ENCODE measurements at regions not wholly inside any gene's neighbourhood (a gene's known extent, or its start where the extent isn't known, plus 50 kb on each side); places are given as distances from the start of the nearest gene placed in this dataset.

DNA sequence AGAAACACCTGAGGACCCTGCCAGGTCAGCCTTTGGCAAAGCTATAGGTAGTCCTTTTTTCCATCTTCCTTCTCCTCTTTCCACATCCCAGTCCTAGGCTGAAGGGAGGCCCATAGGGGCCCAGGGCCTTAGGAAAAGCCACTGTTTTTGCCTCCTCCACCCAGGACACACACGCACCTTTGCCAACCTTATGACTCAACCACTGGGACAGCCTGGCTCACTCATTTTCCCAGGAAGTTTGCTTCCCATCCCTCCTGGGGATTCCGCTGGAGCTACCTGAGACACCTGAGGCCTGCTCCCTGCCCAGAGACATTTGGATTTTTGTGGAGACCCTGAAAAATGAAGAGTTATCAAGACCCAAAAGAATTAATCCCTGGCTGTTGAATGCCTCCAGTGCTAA, 273.4 kb upstream of the SIX2 start:
- no peak for DNase-seq
- Histone ChIP-seq H3K27ac (no peak overlapping the region), H3K4me3 (no peak overlapping the region), H3K4me1 (replicated peaks in 1 of 2) (no peaks in the 10 kb centered on the region), H3K36me3 (replicated peaks in 1 of 2) (no peaks in the 10 kb centered on the region), H3K27me3 (peaks cover under 1% of the 10 kb centered on the region), H3K9me3 (replicated peaks in 1 of 3) (no peaks in the 10 kb centered on the region)
- TF ChIP-seq, protein P1, sequence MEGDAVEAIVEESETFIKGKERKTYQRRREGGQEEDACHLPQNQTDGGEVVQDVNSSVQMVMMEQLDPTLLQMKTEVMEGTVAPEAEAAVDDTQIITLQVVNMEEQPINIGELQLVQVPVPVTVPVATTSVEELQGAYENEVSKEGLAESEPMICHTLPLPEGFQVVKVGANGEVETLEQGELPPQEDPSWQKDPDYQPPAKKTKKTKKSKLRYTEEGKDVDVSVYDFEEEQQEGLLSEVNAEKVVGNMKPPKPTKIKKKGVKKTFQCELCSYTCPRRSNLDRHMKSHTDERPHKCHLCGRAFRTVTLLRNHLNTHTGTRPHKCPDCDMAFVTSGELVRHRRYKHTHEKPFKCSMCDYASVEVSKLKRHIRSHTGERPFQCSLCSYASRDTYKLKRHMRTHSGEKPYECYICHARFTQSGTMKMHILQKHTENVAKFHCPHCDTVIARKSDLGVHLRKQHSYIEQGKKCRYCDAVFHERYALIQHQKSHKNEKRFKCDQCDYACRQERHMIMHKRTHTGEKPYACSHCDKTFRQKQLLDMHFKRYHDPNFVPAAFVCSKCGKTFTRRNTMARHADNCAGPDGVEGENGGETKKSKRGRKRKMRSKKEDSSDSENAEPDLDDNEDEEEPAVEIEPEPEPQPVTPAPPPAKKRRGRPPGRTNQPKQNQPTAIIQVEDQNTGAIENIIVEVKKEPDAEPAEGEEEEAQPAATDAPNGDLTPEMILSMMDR (IDR thresholded peaks at IDR 0.05) = no peak
- TF ChIP-seq POLR2A (IDR thresholded peaks at IDR 0.05) = no peak
- intact Hi-C loops (cut with DNase I) = no loop called here
- 87 to 98% (median 96%) methylated on average over 2 of the region's 2 CpGs for WGBS, 4 donors

DNA sequence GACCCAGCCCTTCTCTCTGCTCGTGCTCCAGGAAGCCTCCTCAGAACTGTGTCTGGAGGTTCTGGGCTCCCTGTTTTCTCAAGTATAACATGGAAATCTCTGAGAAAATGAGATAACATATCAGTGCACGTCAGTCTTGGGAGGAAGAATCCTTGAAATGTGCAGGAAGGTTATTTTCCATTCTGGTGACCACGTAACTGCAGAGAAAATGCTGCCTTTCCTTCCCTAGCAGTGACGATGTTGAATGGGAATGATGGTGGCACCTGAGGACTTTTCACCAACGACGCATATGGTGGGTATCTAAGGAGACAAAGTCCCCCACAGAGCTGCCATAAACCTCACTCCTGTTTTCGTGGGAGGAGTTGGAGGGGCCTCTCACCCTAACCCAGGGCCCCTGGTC, 272.1 kb upstream of the SIX2 start:
- intact Hi-C loops (cut with DNase I) = no loop called here
- no peak overlapping the region for H3K27ac ChIP-seq
- H3K9me3 ChIP-seq (replicated peaks in 1 of 3) = no peaks in the 10 kb centered on the region
- no peaks in the 10 kb centered on the region for H3K4me1 ChIP-seq (replicated peaks in 1 of 2)
- H3K36me3 ChIP-seq (replicated peaks in 1 of 2) = no peaks in the 10 kb centered on the region
- TF ChIP-seq, protein P1 (IDR thresholded peaks at IDR 0.05) = no peak
- no peak for TF ChIP-seq POLR2A (IDR thresholded peaks at IDR 0.05)
- 68 to 73% (median 70%) methylated on average over 7 of the region's 7 CpGs for WGBS, 4 donors
- no peaks in the 10 kb centered on the region for H3K27me3 ChIP-seq
- DNase-seq = no peak
- H3K4me3 ChIP-seq = no peak overlapping the region

DNA sequence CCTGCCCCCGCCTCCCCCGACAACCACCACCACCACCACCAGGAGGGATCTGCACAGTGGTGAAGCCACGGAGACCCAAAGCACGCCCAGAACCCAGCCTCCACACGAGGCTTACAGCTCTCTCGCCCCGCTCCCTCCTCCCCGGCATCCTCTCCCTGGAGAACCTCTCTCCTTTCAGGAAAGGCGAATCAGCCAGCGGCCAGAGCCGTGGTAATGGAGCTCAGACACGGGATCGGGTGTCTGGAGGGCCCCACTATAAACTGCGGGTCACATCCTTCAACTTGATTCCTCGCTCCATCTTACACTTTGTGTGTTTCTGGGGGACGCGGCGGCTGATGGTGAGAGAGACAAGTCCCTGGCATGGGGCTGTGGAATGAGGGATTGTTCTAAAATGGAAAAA, 271.5 kb upstream of the SIX2 start:
- no peaks in the 10 kb centered on the region for H3K4me1 ChIP-seq (replicated peaks in 1 of 2)
- no peak overlapping the region for H3K27ac ChIP-seq
- no peak for DNase-seq
- intact Hi-C loops (cut with DNase I) = no loop called here
- H3K27me3 ChIP-seq = no peaks in the 10 kb centered on the region
- no peak overlapping the region for H3K4me3 ChIP-seq
- no peaks in the 10 kb centered on the region for H3K9me3 ChIP-seq (replicated peaks in 1 of 3)
- TF ChIP-seq, protein P1 (IDR thresholded peaks at IDR 0.05) = no peak
- no peak for TF ChIP-seq POLR2A (IDR thresholded peaks at IDR 0.05)
- H3K36me3 ChIP-seq (replicated peaks in 1 of 2) = no peaks in the 10 kb centered on the region
- WGBS, 4 donors = 87 to 92% (median 89%) methylated on average over 16 to 18 of the region's 18 CpGs

DNA sequence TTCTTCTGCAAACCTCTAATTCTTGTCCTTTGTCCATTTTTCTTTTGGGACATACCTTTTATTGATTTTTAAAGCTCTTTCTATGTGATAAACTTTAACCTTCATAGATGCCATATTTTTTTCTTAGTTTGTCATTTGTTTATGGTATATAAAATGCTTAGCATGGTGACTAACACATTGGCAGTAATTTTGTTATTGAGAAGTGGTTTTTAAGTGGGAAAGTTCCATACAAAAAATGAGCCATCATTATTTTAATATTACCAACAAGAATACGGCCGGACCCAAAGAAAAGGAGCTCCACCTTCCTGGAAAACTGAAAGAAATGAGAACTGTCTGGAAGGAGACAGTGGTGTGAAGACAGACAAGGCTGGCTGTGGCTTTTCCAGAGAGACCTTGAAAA, 270.1 kb upstream of the SIX2 start:
- Histone ChIP-seq H3K27me3 (no peaks in the 10 kb centered on the region), H3K4me3 (no peak overlapping the region), H3K9me3 (replicated peaks in 1 of 3) (no peaks in the 10 kb centered on the region), H3K36me3 (replicated peaks in 1 of 2) (no peaks in the 10 kb centered on the region), H3K4me1 (replicated peaks in 1 of 2) (no peaks in the 10 kb centered on the region), H3K27ac (no peak overlapping the region)
- WGBS, 4 donors = 69 to 90% (median 82%) methylated on average over 2 of the region's 2 CpGs
- intact Hi-C loops (cut with DNase I) = no loop called here
- TF ChIP-seq POLR2A (IDR thresholded peaks at IDR 0.05) = no peak
- TF ChIP-seq, protein P1 (IDR thresholded peaks at IDR 0.05) = no peak
- no peak for DNase-seq
